ENCODE measurements at regions not wholly inside any gene's neighbourhood (a gene's known extent, or its start where the extent isn't known, plus 50 kb on each side); places are given as distances from the start of the nearest gene placed in this dataset.

- Histone ChIP-seq H3K4me1 (no peaks in the 10 kb centered on the region), H3K27ac (no peak overlapping the region), H3K36me3 (no peaks in the 10 kb centered on the region), H3K4me3 (no peak overlapping the region), H3K27me3 (no peaks in the 10 kb centered on the region), H3K9me3 (no peaks in the 10 kb centered on the region)
- no peak for DNase-seq
- TF ChIP-seq CTCF (IDR thresholded peaks at IDR 0.05) = no peak
- no peak for TF ChIP-seq POLR2A (IDR thresholded peaks at IDR 0.05)
- TF ChIP-seq POLR2AphosphoS5 (IDR thresholded peaks at IDR 0.05) = no peak
- TF ChIP-seq EP300 (IDR thresholded peaks at IDR 0.05) = no peak
- intact Hi-C loops (cut with DNase I) = no loop called here
- WGBS, 2 donors = 66 to 83% methylated on average over 4 of the region's 4 CpGs
Measured at GRCh38 chr7:34220506-34221185, 315.3 kb downstream of the BMPER start.

DNA sequence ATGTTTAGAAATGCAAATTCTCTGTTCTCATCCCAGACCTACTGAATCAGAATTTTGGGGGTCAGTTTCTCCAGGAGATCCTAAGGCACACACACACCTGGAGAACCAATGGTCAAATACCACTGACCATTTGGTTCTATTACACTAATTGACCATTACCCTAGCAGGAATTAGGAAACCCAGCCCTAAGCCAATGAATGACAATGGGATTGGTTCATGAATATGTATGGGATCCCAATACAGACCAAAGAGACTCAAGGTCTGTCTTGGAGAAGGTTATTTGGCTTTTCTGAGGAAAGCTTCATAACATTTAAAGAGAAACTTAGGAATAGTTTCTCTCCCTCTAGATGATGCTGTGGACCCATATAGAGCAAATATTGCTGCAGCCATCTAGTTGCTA is 317.0 kb downstream of the BMPER start:
- H3K36me3 ChIP-seq = no peaks in the 10 kb centered on the region
- no peak for DNase-seq
- no peak for TF ChIP-seq CTCF (IDR thresholded peaks at IDR 0.05)
- no peak for TF ChIP-seq EP300 (IDR thresholded peaks at IDR 0.05)
- TF ChIP-seq POLR2AphosphoS5 (IDR thresholded peaks at IDR 0.05) = no peak
- TF ChIP-seq POLR2A (IDR thresholded peaks at IDR 0.05) = no peak
- H3K4me3 ChIP-seq = no peak overlapping the region
- no peaks in the 10 kb centered on the region for H3K4me1 ChIP-seq
- H3K27ac ChIP-seq = no peak overlapping the region
- intact Hi-C loops (cut with DNase I) = no loop called here
- no peaks in the 10 kb centered on the region for H3K9me3 ChIP-seq
- no peaks in the 10 kb centered on the region for H3K27me3 ChIP-seq

DNA sequence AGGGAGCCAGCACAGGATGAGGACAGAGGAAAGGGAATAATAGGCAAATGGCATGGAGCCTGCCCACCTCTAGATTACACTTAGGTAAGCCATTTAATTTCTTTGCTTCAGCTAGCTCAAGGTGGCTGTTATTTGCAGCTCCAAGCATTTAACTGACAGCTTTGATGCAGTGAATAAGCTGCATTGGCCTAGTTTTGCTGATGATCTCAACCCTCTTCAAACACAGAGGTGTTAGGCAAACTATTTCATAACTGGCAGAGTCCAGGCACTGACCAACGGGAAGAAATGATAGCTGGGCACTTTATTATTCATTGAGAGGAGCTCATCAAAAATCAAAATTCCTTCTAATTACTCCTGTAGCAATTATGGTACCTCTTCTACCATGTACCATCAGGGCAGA is 317.4 kb downstream of the BMPER start:
- no peaks in the 10 kb centered on the region for H3K27me3 ChIP-seq
- WGBS, 2 donors = 52 to 75% methylated on average over 1 of the region's 1 CpG
- H3K9me3 ChIP-seq = no peaks in the 10 kb centered on the region
- H3K4me3 ChIP-seq = no peak overlapping the region
- no peak for DNase-seq
- H3K4me1 ChIP-seq = no peaks in the 10 kb centered on the region
- intact Hi-C loops (cut with DNase I) = no loop called here
- H3K36me3 ChIP-seq = no peaks in the 10 kb centered on the region
- no peak for TF ChIP-seq POLR2A (IDR thresholded peaks at IDR 0.05)
- TF ChIP-seq EP300 (IDR thresholded peaks at IDR 0.05) = no peak
- TF ChIP-seq POLR2AphosphoS5 (IDR thresholded peaks at IDR 0.05) = no peak
- no peak for TF ChIP-seq CTCF (IDR thresholded peaks at IDR 0.05)
- H3K27ac ChIP-seq = no peak overlapping the region

DNA sequence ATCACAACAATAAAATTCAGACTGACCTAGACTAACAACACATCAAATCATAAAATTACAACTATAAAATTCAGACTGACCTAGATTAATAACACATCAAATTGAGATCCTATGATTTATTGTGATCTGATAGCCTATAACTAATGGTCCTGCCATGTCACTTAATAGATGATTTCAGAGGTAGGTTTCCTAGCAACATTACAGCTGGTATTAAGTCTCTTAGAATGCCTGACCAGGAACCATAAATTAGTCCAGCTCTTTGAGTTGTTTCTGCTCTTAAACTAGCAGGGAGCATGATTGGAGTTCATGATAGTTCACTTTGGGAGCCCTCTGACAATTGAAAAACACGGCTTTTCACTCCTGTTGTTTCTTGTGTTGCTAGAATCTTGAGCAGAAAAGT is 318.9 kb downstream of the BMPER start:
- no peak for DNase-seq
- no peak overlapping the region for H3K27ac ChIP-seq
- H3K36me3 ChIP-seq = no peaks in the 10 kb centered on the region
- intact Hi-C loops (cut with DNase I) = no loop called here
- no peaks in the 10 kb centered on the region for H3K27me3 ChIP-seq
- no peaks in the 10 kb centered on the region for H3K4me1 ChIP-seq
- 54 to 63% methylated on average over 1 of the region's 1 CpG for WGBS, 2 donors
- TF ChIP-seq POLR2AphosphoS5 (IDR thresholded peaks at IDR 0.05) (no peak), POLR2A (IDR thresholded peaks at IDR 0.05) (no peak), EP300 (IDR thresholded peaks at IDR 0.05) (no peak), CTCF (IDR thresholded peaks at IDR 0.05) (no peak)
- H3K9me3 ChIP-seq = no peaks in the 10 kb centered on the region
- no peak overlapping the region for H3K4me3 ChIP-seq

- Histone ChIP-seq H3K9me3 (no peaks in the 10 kb centered on the region), H3K4me1 (no peaks in the 10 kb centered on the region), H3K27me3 (no peaks in the 10 kb centered on the region), H3K27ac (no peak overlapping the region), H3K36me3 (no peaks in the 10 kb centered on the region), H3K4me3 (no peak overlapping the region)
- 78 to 84% methylated on average over 5 of the region's 5 CpGs for WGBS, 2 donors
- TF ChIP-seq POLR2A (IDR thresholded peaks at IDR 0.05) (no peak), CTCF (IDR thresholded peaks at IDR 0.05) (no peak), EP300 (IDR thresholded peaks at IDR 0.05) (no peak), POLR2AphosphoS5 (IDR thresholded peaks at IDR 0.05) (no peak)
- DNase-seq = no peak
- intact Hi-C loops (cut with DNase I) = no loop called here
Measured at GRCh38 chr7:34225193-34225592, 319.9 kb downstream of the BMPER start.
